Esophagus squamous epithelium (tissue), 4 donors: ENCODE measurements at regions not wholly inside any gene's neighbourhood (a gene's known extent, or its start where the extent isn't known, plus 50 kb on each side); places are given as distances from the start of the nearest gene placed in this dataset.

ENCODE experiments used
- CTCF ChIP-seq, 6 experiments: fragments of 450-650 bp in 4 of 6; fragments of 200-600 bp in 2 of 6; sonication (generic) in 2 of 6; IDR thresholded peaks; one replicate each; pipeline ENCODE4 v1.5.1; 2016 to 2019; ENCODE audit warnings: antibody characterized with exemption in 6 of 6, mild to moderate bottlenecking in 4 of 6, moderate library complexity in 4 of 6
- POLR2A ChIP-seq, 4 donors: fragments of 450-650 bp; IDR thresholded peaks; one replicate each; pipeline ENCODE4 v1.6.1; 2017; ENCODE audit warnings: antibody characterized with exemption in 4 of 4, mild to moderate bottlenecking in 4 of 4, moderate library complexity in 3 of 4

GRCh38 chr18:43656547-43656946 is 379.3 kb upstream of the SYT4 start:
- TF ChIP-seq CTCF (IDR thresholded peaks at IDR 0.05) (no peak), POLR2A (IDR thresholded peaks at IDR 0.05) (no peak)
